Thyroid gland (tissue), 4 donors: ENCODE measurements at regions not wholly inside any gene's neighbourhood (a gene's known extent, or its start where the extent isn't known, plus 50 kb on each side); places are given as distances from the start of the nearest gene placed in this dataset.

Experiments
- CTCF ChIP-seq, 6 experiments: fragments of 200-600 bp in 3 of 6; fragments of 450-650 bp in 3 of 6; sonication (generic) in 3 of 6; IDR thresholded peaks; one replicate each; pipeline ENCODE4 v1.5.1; 2016 to 2019; ENCODE audit warnings: antibody characterized with exemption in 6 of 6, mild to moderate bottlenecking in 2 of 6, inconsistent platforms in 1 of 6, moderate library complexity in 1 of 6
- POLR2A ChIP-seq, 2 donors: fragments of 450-650 bp; IDR thresholded peaks; one replicate each; pipeline ENCODE4 v1.6.1; 2017; ENCODE audit warnings: antibody characterized with exemption in 2 of 2, mild to moderate bottlenecking in 2 of 2, moderate library complexity in 1 of 2

- no peak for TF ChIP-seq CTCF (IDR thresholded peaks at IDR 0.05)
- no peak for TF ChIP-seq POLR2A (IDR thresholded peaks at IDR 0.05)
Measured at GRCh38 chr4:127441571-127441970, 191.2 kb upstream of the INTU start.
